ENCODE measurements at regions not wholly inside any gene's neighbourhood (a gene's known extent, or its start where the extent isn't known, plus 50 kb on each side); places are given as distances from the start of the nearest gene placed in this dataset.

DNA sequence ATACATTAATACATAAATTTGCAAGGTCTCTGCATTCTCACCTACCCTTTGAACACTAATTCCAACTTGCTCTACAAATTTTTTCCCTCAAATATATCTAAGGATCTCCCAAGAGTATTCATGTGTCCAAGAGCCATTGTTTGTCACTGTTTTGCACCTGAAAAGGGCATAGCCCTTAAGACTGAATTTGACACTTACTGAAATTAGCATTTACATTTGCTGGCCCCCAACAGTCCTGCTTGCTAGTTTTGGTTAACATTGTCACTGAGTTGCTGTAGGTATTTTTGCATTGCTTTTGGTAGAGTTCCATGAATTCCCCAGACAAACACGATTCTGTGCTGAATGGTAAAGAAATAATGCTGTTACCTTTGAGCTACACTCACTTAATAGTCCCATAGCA is 57.3 kb downstream of the KCNA4 start:
- TF ChIP-seq, protein P1, sequence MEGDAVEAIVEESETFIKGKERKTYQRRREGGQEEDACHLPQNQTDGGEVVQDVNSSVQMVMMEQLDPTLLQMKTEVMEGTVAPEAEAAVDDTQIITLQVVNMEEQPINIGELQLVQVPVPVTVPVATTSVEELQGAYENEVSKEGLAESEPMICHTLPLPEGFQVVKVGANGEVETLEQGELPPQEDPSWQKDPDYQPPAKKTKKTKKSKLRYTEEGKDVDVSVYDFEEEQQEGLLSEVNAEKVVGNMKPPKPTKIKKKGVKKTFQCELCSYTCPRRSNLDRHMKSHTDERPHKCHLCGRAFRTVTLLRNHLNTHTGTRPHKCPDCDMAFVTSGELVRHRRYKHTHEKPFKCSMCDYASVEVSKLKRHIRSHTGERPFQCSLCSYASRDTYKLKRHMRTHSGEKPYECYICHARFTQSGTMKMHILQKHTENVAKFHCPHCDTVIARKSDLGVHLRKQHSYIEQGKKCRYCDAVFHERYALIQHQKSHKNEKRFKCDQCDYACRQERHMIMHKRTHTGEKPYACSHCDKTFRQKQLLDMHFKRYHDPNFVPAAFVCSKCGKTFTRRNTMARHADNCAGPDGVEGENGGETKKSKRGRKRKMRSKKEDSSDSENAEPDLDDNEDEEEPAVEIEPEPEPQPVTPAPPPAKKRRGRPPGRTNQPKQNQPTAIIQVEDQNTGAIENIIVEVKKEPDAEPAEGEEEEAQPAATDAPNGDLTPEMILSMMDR (IDR thresholded peaks at IDR 0.05; ENCODE audit: insufficient read depth, missing control alignments) = no peak
- DNase-seq (ENCODE audit: insufficient read length, low spot score) (no peak), FAIRE-seq (no peak)

DNA sequence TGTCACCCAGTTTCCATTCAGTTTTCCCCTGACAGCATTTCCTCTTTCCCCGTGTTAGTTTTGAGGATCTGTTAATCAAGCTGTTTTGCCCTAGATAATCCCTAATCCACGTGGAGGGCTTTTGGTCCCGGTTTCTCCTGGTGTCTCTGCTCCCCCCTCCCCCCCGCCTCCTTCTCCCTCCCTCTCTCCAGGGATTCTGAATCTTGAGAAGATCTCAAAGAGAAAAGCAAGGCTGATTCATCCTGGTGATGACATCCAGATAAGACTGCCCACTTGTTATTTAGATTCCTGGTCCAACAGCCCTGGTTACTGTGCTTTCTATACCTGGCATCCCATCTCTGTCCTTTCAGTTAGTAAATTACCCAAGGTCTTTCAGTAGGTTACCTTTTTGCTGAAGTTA is 59.4 kb downstream of the KCNA4 start:
- DNase-seq (ENCODE audit: insufficient read length, low spot score) (no peak), FAIRE-seq (no peak)
- TF ChIP-seq, protein P1 (IDR thresholded peaks at IDR 0.05; ENCODE audit: insufficient read depth, missing control alignments) = no peak

DNA sequence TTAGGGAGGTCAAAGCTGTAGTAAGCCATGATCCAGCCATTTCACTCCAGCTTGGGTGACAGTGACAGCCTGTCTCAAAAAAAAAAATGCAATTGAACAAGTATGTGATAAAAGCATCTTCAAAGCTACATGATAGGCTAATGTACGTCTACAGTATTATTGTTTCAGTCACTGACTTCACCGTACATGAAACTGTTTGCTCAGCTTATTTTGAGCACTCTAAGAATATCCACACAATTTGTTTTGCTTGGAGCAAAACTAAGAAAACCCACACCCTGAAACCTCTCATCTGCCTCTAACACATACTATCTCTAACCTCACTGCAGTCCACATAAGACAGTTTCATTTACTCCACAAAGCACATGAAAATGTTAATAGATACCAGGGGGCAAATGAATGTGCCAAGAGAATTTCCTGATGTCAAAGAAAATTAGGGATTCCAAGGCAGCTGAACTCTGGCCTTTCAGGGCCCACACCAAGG is 60.7 kb downstream of the KCNA4 start:
- FAIRE-seq = no peak
- DNase-seq (ENCODE audit: insufficient read length, low spot score) = no peak
- TF ChIP-seq, protein P1 (IDR thresholded peaks at IDR 0.05; ENCODE audit: insufficient read depth, missing control alignments) = no peak

DNA sequence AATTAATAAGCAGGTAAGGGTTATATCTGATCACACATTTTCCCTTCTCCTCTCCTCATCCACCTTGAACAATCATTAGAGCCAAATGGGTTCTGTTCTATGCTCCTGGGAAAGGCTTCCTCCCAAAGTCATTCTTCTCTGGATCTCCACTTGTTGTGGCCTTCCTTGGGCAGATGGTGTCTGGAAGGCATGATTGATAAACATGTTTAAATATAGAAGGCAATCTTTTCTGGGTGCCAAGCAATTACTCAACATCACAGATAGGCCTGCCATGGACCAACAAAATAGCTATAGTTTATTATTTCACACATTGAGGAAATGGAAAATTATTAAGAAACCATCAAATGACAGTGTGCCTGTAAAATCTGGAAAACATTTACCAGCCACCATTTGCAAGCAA is 73.5 kb downstream of the KCNA4 start:
- TF ChIP-seq, protein P1 (IDR thresholded peaks at IDR 0.05; ENCODE audit: insufficient read depth, missing control alignments) = no peak

DNA sequence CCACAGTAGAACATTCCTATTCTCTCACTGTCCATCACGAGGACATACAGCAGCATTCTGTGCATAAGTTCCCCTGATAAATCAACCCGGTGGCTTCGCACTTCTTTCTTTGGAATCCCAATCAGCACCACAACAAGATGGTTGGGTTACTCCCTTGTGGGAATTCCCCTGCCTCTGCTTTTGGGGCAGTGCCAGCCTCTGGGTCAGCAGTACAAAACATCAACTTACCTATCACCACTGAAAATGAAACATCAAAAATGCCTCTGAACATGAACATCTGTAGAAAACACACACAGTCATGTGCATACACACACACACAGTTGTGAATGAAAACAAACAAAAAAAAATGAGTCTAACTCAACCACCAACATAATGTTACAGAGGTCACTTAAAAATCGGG is 79.3 kb downstream of the KCNA4 start:
- TF ChIP-seq, protein P1 (IDR thresholded peaks at IDR 0.05; ENCODE audit: insufficient read depth, missing control alignments) = no peak
- DNase-seq (ENCODE audit: insufficient read length, low spot score) = no peak

More for the DNA sequence above, 73.5 kb downstream of the KCNA4 start:
- DNase-seq (ENCODE audit: insufficient read length, low spot score) = no peak
- no peak for FAIRE-seq

DNA sequence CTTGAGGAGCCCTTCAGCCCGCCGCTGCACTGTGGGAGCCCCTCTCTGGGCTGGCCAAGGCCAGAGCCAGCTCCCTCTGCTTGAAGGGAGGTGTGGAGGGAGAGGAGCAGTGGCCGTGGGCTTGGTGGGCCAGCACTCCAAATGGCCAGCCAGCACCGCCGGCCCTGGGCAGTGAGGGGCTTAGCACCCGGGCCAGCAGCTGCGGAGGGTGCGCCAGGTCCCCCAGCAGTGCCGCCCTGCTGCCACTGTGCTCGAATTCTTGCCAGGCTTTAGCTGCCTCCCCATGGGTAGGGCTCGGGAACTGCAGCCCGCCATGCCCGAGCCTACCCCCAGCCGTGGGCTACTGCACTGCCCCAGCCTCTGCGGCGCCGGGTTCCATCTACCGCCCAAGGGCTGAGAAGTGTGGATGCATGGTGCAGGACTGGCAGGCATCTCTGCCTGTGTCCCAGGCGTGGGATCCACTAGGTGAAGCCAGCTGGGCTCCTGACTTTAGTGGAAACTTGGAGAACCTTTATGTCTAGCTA is 82.7 kb downstream of the KCNA4 start:
- DNase-seq (ENCODE audit: insufficient read length, low spot score) = no peak
- no peak for FAIRE-seq
- TF ChIP-seq, protein P1 (IDR thresholded peaks at IDR 0.05; ENCODE audit: insufficient read depth, missing control alignments) = no peak

More for the DNA sequence above, 79.3 kb downstream of the KCNA4 start:
- no peak for FAIRE-seq

DNA sequence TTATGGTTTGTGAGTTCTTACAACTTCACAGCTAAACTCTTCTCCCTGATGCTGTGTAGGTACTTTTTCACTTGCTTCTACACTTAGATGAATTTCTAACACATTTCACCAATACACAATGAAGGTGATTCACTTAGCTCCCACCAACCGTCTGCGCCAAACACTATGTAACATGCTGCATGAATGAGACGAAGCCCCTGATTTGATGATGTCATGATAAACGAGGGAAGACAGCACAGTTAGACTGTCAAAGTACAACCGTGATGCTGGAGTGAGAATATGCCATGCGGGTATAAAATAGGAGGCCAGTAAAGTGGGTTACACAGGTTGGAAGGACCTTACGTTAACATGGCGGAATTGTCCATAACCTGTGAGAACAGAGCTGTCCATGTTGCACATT is 100.8 kb downstream of the KCNA4 start:
- TF ChIP-seq, protein P1 (IDR thresholded peaks at IDR 0.05; ENCODE audit: insufficient read depth, missing control alignments) = no peak
- DNase-seq (ENCODE audit: insufficient read length, low spot score) (no peak), FAIRE-seq (no peak)

Data from D721Med (cell line).